ENCODE measurements at regions not wholly inside any gene's neighbourhood (a gene's known extent, or its start where the extent isn't known, plus 50 kb on each side); places are given as distances from the start of the nearest gene placed in this dataset.

GRCh38 chr2:195419033-195419432, 238.0 kb upstream of the SLC39A10 start:
- TF ChIP-seq CTCF (conservative IDR thresholded peaks at IDR 0.05; ENCODE audit: low read depth, low read length), result no peak
- no peak for DNase-seq (ENCODE audit: low read depth)
- H3K4me3 ChIP-seq (ENCODE audit: low read depth, low read length), result no peak overlapping the region

- no peak overlapping the region for H3K4me3 ChIP-seq (ENCODE audit: low read depth, low read length)
- TF ChIP-seq CTCF (conservative IDR thresholded peaks at IDR 0.05; ENCODE audit: low read depth, low read length), result no peak
- DNase-seq (ENCODE audit: low read depth), result no peak
Measured at GRCh38 chr2:195414537-195415100, 242.4 kb upstream of the SLC39A10 start.

DNA sequence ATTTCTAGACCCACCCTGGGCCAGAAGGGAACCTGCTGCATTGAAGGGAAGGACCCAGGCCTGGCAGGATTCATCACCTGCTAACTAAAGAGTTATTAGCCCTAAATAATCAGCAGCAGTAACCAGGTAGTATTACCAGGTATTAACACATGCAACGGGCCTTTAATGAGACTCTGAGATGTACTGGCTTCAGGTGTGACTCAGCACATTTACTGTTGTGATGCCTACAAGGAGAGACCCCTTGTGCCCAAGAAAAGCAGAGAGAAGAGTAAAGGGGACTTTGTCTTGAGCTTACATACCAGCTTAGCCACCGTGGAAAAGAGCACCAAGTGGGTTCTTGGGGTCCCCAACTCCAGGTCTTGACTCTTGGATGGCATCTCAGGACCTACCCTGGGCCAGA, 243.1 kb upstream of the SLC39A10 start:
- H3K4me3 ChIP-seq (ENCODE audit: low read depth, low read length), result no peak overlapping the region
- no peak for TF ChIP-seq CTCF (conservative IDR thresholded peaks at IDR 0.05; ENCODE audit: low read depth, low read length)
- no peak for DNase-seq (ENCODE audit: low read depth)

DNA sequence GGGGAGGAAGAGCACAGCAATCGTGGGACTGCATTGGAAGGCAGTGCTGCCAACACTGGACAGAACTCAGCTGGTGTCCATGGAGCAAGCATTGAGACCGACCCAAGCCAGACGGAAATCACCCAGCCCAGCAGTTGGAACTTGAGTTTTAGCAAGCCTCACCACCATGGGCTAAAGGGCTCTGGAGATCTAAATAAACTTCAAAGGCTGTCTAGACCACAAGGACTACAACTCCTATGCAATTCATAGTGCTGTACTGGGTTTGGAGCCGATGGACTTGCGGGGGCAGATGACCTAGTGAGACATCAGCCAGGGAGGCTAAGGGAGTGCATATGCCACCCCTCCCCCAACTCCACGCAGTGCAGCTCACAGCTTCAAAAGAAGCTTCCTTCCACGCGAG, 243.6 kb upstream of the SLC39A10 start:
- H3K4me3 ChIP-seq (ENCODE audit: low read depth, low read length), result no peak overlapping the region
- no peak for TF ChIP-seq CTCF (conservative IDR thresholded peaks at IDR 0.05; ENCODE audit: low read depth, low read length)
- no peak for DNase-seq (ENCODE audit: low read depth)

DNA sequence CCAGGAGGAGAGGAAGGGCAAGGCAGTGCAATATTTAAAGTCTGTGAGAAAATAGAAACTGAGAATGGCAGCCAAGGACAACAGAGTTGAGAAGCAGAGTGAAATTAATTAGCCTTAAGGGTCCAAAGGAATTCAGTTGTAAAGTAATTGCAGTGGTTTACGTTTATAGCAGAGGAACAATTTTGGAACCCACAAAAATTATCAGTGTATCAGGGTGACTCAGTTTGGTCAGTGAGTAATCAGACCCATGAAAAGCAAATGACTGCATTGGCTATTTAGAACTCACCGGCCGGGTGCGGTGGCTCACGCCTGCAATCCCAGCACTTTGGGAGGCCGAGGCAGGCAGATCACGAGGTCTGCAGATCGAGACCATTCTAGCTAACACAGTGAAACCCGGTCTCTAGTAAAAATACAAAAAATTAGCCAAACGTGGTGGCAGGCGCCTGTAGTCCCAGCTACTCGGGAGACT, 245.8 kb upstream of the SLC39A10 start:
- H3K4me3 ChIP-seq (ENCODE audit: low read depth, low read length), result no peak overlapping the region
- no peak for TF ChIP-seq CTCF (conservative IDR thresholded peaks at IDR 0.05; ENCODE audit: low read depth, low read length)
- no peak for DNase-seq (ENCODE audit: low read depth)

- H3K4me3 ChIP-seq (ENCODE audit: low read depth, low read length), result no peak overlapping the region
- no peak for TF ChIP-seq CTCF (conservative IDR thresholded peaks at IDR 0.05; ENCODE audit: low read depth, low read length)
- no peak for DNase-seq (ENCODE audit: low read depth)
Measured at GRCh38 chr2:195410074-195410671, 246.9 kb upstream of the SLC39A10 start.

DNA sequence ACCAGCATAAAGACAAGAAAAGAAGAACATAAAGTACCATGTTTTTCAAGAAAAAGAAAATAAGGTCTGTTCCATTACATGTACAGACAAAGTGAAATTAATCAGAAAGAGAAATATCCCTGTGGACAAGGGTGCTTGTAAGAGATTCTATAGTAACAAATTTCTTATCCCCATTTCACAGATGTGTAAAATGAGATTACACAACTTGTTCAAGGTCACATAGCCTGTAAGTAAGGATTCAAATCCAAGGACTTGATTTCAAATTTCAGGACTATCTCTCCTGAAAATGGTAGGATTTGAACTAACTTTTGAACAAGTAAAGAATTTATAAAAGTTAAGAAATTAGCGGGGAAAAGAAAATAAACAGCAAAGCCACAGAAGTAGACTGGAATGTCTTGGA, 248.2 kb upstream of the SLC39A10 start:
- no peak for TF ChIP-seq CTCF (conservative IDR thresholded peaks at IDR 0.05; ENCODE audit: low read depth, low read length)

More for the DNA sequence above, 248.2 kb upstream of the SLC39A10 start:
- H3K4me3 ChIP-seq (ENCODE audit: low read depth, low read length), result no peak overlapping the region
- DNase-seq (ENCODE audit: low read depth), result no peak
